NCI-H2081 (cell line): ENCODE measurements at regions not wholly inside any gene's neighbourhood (a gene's known extent, or its start where the extent isn't known, plus 50 kb on each side); places are given as distances from the start of the nearest gene placed in this dataset.

Source experiments
- DNase-seq, 2 experiments: peaks; one replicate each; lab custom pipeline; 2025; lab: John Stamatoyannopoulos, UW

GRCh38 chr9:86531273-86531970 is 177.2 kb upstream of the TUT7 start:
- DNase-seq = no peak

- no peak for DNase-seq
Observed at GRCh38 chr9:86529496-86530275, 175.5 kb upstream of the TUT7 start.

- DNase-seq = no peak
Observed at GRCh38 chr9:86526021-86526420, 171.8 kb upstream of the TUT7 start.

- DNase-seq = no peak
Observed at GRCh38 chr9:86525182-86525581, 171.0 kb upstream of the TUT7 start.

- no peak for DNase-seq
Observed at GRCh38 chr9:86521977-86522376, 167.8 kb upstream of the TUT7 start.

GRCh38 chr9:86521322-86521721 is 167.1 kb upstream of the TUT7 start:
- DNase-seq = no peak

- DNase-seq = no peak
Observed at GRCh38 chr9:86519066-86519615, 164.9 kb upstream of the TUT7 start.

- no peak for DNase-seq
Observed at GRCh38 chr9:86517475-86517874, 163.3 kb upstream of the TUT7 start.

GRCh38 chr9:86516564-86516963 is 162.4 kb upstream of the TUT7 start:
- no peak for DNase-seq

- DNase-seq = no peak
Observed at GRCh38 chr9:86515221-86515620, 161.0 kb upstream of the TUT7 start.

- DNase-seq = no peak
Observed at GRCh38 chr9:86513429-86513828, 159.2 kb upstream of the TUT7 start.

GRCh38 chr9:86512929-86513328 is 158.7 kb upstream of the TUT7 start:
- no peak for DNase-seq

GRCh38 chr9:86511614-86512360 is 157.6 kb upstream of the TUT7 start:
- DNase-seq = no peak

- no peak for DNase-seq
Observed at GRCh38 chr9:86508208-86508903, 154.1 kb upstream of the TUT7 start.

- DNase-seq = no peak
Observed at GRCh38 chr9:86507212-86507630, 153.0 kb upstream of the TUT7 start.

GRCh38 chr9:86503942-86504341 is 149.7 kb upstream of the TUT7 start:
- no peak for DNase-seq

- DNase-seq = no peak
Observed at GRCh38 chr9:86503314-86503713, 149.1 kb upstream of the TUT7 start.

GRCh38 chr9:86500667-86501435 is 146.6 kb upstream of the TUT7 start:
- DNase-seq = no peak

- DNase-seq = no peak
Observed at GRCh38 chr9:86500031-86500430, 145.8 kb upstream of the TUT7 start.

GRCh38 chr9:86494644-86495111 is 140.5 kb upstream of the TUT7 start:
- DNase-seq = no peak
